ENCODE measurements at regions not wholly inside any gene's neighbourhood (a gene's known extent, or its start where the extent isn't known, plus 50 kb on each side); places are given as distances from the start of the nearest gene placed in this dataset.
"Not testable (repeated sequence)": the region's sequence is repeated elsewhere in the genome, so short reads cannot be mapped to it uniquely, and the experiment has no call there.

DNA sequence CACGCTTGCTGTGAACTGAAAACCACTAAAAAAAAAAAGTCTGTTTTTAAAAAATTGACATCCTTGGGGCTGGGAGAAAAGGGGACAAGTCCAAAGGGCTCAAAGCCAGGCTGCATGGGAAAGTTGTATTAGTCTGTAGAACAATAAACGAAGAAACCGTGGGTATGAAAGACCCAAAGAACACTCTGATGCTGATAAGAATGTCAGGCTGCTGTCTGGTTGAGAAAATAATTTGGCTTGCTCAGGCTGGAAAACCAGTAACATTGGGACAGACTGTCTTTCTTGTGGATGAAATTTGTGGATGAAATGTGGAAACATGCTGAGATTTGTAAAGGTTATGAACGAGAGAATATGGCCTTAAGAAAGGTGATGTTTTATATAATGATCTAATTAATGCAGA is 68.5 kb upstream of the HSPB3 start:
- intact Hi-C loops (cut with micrococcal nuclease), result no loop called here
- ChIA-PET POLR2A (no interaction called here), CTCF (no interaction called here)
- no peak for DNase-seq
- Mint-ChIP-seq H3K9me3 (no peaks in the 10 kb centered on the region), H3K4me1 (ENCODE audit: low read depth) (no peaks in the 10 kb centered on the region), H3K27ac (no peak overlapping the region), H3K36me3 (no peaks in the 10 kb centered on the region), H3K27me3 (peaks cover 4% of the 10 kb centered on the region), H3K4me3 (no peak overlapping the region)

DNA sequence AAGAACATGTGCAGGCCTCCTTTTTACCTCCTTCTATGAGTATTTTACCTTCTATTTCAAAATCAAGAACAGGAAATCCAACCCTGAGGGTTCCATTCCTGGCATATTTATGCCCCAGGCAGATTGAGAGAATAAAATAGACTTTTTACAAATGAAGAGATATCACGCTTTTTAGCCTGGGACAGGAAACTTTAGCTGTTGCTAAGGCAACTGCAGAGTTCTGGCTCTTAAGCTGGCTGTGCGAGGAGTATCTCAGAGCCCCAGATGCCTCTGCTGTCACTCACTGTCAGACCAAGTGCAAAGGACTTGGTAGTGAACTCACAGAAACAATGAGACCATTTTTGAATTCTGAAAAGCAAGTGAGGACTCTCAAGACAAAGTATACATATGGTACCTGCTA is 69.5 kb upstream of the HSPB3 start:
- Mint-ChIP-seq H3K27me3 (peaks cover 4% of the 10 kb centered on the region), H3K4me1 (ENCODE audit: low read depth) (no peaks in the 10 kb centered on the region), H3K9me3 (no peaks in the 10 kb centered on the region), H3K36me3 (no peaks in the 10 kb centered on the region), H3K4me3 (no peak overlapping the region), H3K27ac (no peak overlapping the region)
- CTCF ChIA-PET, result no interaction called here
- intact Hi-C loops (cut with micrococcal nuclease), result no loop called here
- no peak for DNase-seq
- POLR2A ChIA-PET, result no interaction called here

DNA sequence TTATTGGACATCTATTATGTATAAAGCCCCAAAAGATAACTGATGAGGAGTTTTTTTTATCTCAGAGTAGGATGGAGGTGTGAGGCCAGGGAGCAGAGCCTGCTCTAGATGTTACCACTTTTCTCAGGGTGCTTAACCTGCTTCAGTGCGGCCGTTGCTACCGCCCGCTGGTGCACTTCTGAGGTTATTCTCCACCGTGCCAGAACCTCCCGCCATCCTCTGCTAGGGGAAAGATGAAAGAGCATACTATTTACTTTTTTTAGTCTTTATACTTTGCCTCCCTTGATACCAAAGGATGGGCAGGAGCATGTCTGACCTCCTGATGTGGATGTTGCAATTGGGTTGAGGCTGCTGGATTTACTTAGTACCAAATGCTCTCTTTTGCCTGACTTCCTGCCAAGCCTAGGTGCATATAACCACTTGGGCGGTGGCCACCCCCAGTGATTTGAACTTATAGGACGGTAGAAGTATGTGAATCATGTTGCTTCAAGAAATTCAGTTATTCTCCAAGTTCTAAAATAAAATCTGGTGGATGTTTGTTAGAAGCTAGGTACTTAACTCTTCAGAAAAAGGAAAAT is 71.1 kb upstream of the HSPB3 start:
- no peak overlapping the region for H3K27ac Mint-ChIP-seq
- no peaks in the 10 kb centered on the region for H3K4me1 Mint-ChIP-seq (ENCODE audit: low read depth)
- H3K9me3 Mint-ChIP-seq, result no peaks in the 10 kb centered on the region
- ChIA-PET CTCF (no interaction called here), POLR2A (no interaction called here)
- peaks cover 4% of the 10 kb centered on the region for H3K27me3 Mint-ChIP-seq
- no peak overlapping the region for H3K4me3 Mint-ChIP-seq
- DNase-seq, result no peak
- no peaks in the 10 kb centered on the region for H3K36me3 Mint-ChIP-seq
- intact Hi-C loops (cut with micrococcal nuclease), result no loop called here

GRCh38 chr5:54383941-54384340 is 71.6 kb upstream of the HSPB3 start:
- Mint-ChIP-seq H3K27me3 (peaks cover 5% of the 10 kb centered on the region), H3K4me3 (no peak overlapping the region), H3K36me3 (no peaks in the 10 kb centered on the region), H3K4me1 (ENCODE audit: low read depth) (no peaks in the 10 kb centered on the region), H3K9me3 (no peaks in the 10 kb centered on the region), H3K27ac (no peak overlapping the region)
- POLR2A ChIA-PET, result no interaction called here
- DNase-seq, result no peak
- CTCF ChIA-PET, result no interaction called here
- intact Hi-C loops (cut with micrococcal nuclease), result no loop called here

- ChIA-PET POLR2A (no interaction called here), CTCF (no interaction called here)
- intact Hi-C loops (cut with micrococcal nuclease), result no loop called here
- Mint-ChIP-seq H3K36me3 (no peaks in the 10 kb centered on the region), H3K27ac (no peak overlapping the region), H3K4me1 (ENCODE audit: low read depth) (no peaks in the 10 kb centered on the region), H3K4me3 (no peak overlapping the region), H3K9me3 (no peaks in the 10 kb centered on the region), H3K27me3 (peaks cover 10% of the 10 kb centered on the region)
- DNase-seq, result no peak
Observed at GRCh38 chr5:54383225-54383901, 72.1 kb upstream of the HSPB3 start.

DNA sequence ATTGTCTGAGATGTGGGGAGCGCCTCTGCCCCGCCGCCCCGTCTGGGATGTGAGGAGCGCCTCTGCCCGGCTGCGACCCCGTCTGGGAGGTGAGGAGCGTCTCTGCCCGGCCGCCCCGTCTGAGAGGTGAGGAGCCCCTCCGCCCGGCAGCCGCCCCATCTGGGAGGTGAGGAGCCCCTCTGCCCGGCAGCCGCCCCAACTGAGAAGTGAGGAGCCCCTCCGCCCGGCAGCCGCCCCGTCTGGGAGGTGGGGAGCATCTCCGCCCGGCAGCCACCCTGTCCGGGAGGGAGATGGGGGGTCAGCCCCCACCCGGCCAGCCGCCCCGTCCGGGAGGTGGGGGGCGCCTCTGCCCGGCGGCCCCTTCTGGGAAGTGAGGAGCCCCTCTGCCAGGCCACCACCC is 70.9 kb upstream of the ARL15 start:
- not testable (repeated sequence) for H3K36me3 Mint-ChIP-seq

GRCh38 chr5:54379590-54379989 is 69.2 kb upstream of the ARL15 start:
- Mint-ChIP-seq H3K36me3 (no peaks in the 10 kb centered on the region), H3K4me3 (no peak overlapping the region), H3K27ac (no peak overlapping the region), H3K4me1 (ENCODE audit: low read depth) (no peaks in the 10 kb centered on the region), H3K27me3 (peaks cover 28% of the 10 kb centered on the region), H3K9me3 (no peaks in the 10 kb centered on the region)
- no peak for DNase-seq
- ChIA-PET POLR2A (no interaction called here), CTCF (no interaction called here)
- intact Hi-C loops (cut with micrococcal nuclease), result no loop called here

More for the DNA sequence above, 70.9 kb upstream of the ARL15 start:
- DNase-seq; H3K27ac Mint-ChIP-seq; CTCF ChIA-PET; H3K4me3 Mint-ChIP-seq; H3K4me1 Mint-ChIP-seq (ENCODE audit: low read depth); H3K9me3 Mint-ChIP-seq; POLR2A ChIA-PET; intact Hi-C loops (cut with micrococcal nuclease): not testable (repeated sequence)
- peaks cover 19% of the 10 kb centered on the region for H3K27me3 Mint-ChIP-seq

DNA sequence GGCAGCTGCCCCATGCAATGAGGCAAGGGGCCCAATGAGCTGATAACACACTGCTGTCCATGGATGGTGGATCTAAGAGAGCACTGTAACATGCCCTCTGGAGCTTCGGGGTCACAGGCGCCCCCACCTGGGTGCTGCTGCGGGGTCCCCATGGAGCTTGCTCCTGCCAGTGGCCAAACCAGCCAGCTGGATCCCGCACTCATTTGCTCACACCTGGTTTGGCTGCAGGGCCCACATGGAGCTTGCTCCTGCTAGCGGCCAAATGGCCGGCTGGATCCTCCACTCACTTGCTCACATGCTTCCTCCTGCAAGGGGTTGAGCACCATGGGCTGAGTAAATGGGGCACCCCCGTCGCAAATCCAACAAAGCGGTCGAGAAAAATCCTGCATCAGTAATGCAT is 68.3 kb upstream of the ARL15 start:
- no peaks in the 10 kb centered on the region for H3K36me3 Mint-ChIP-seq
- no peak for DNase-seq
- H3K27me3 Mint-ChIP-seq, result peaks cover 28% of the 10 kb centered on the region
- no peaks in the 10 kb centered on the region for H3K9me3 Mint-ChIP-seq
- CTCF ChIA-PET, result no interaction called here
- POLR2A ChIA-PET, result no interaction called here
- no peak overlapping the region for H3K27ac Mint-ChIP-seq
- no peak overlapping the region for H3K4me3 Mint-ChIP-seq
- intact Hi-C loops (cut with micrococcal nuclease), result no loop called here
- H3K4me1 Mint-ChIP-seq (ENCODE audit: low read depth), result no peaks in the 10 kb centered on the region

DNA sequence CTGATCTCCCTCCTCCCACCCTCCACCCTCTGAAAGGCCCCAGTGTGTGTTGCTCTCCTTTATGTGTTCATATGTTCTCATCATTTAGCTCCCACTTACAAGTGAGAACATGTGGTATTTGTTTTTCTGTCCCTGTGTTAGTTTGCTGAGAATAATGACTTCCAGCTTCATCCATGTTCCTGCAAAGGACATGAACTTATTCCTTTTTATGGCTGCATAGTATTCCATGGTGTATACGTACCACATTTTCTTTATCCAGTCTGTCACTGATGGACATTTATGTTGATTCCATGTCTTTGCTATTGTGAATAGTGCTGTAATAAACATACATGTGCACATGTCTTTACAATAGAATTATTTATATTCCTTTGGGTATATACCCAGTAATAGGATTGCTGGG is 67.0 kb upstream of the ARL15 start:
- H3K27ac Mint-ChIP-seq; H3K36me3 Mint-ChIP-seq; DNase-seq; H3K4me1 Mint-ChIP-seq (ENCODE audit: low read depth); H3K9me3 Mint-ChIP-seq; intact Hi-C loops (cut with micrococcal nuclease); H3K4me3 Mint-ChIP-seq; POLR2A ChIA-PET; CTCF ChIA-PET: not testable (repeated sequence)
- H3K27me3 Mint-ChIP-seq, result peaks cover 28% of the 10 kb centered on the region

- ChIA-PET CTCF (no interaction called here), POLR2A (no interaction called here)
- Mint-ChIP-seq H3K4me1 (ENCODE audit: low read depth) (no peaks in the 10 kb centered on the region), H3K27ac (no peak overlapping the region), H3K9me3 (no peaks in the 10 kb centered on the region), H3K36me3 (no peaks in the 10 kb centered on the region), H3K27me3 (peaks cover 18% of the 10 kb centered on the region), H3K4me3 (no peak overlapping the region)
- intact Hi-C loops (cut with micrococcal nuclease), result no loop called here
- no peak for DNase-seq
Observed at GRCh38 chr5:54370982-54371381, 60.6 kb upstream of the ARL15 start.

DNA sequence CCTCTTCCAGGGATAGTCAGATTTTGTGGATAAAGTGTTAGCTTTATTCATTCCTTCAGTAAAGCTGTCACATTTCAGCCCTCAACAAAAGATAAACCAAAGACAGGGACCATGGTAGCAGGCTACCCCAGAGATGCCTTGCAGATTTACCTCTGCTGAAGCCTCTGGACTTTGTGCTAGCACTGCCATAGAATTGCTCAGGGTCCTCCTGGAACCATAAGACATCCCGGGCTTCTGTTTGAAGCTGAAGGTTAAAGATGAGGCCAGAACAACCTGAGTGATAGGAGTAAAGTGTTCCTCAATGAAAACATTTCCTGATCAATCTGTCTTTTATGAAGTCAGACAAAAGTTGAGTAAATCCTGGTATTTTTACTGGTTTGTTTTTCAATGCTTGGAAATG is 57.5 kb upstream of the ARL15 start:
- intact Hi-C loops (cut with micrococcal nuclease), result no loop called here
- Mint-ChIP-seq H3K36me3 (no peaks in the 10 kb centered on the region), H3K27me3 (peaks cover 5% of the 10 kb centered on the region), H3K4me3 (no peak overlapping the region), H3K27ac (no peak overlapping the region), H3K4me1 (ENCODE audit: low read depth) (no peaks in the 10 kb centered on the region), H3K9me3 (no peaks in the 10 kb centered on the region)
- ChIA-PET CTCF (interaction anchor here (1.3 kb wide), 1 partner anchor 56 kb away, joined by 4 read pairs; no protein-coding TSS in a partner anchor), POLR2A (interaction anchor here (0.6 kb wide), 1 partner anchor 50 kb away, joined by 3 read pairs; no protein-coding TSS in a partner anchor)
- no peak for DNase-seq

DNA sequence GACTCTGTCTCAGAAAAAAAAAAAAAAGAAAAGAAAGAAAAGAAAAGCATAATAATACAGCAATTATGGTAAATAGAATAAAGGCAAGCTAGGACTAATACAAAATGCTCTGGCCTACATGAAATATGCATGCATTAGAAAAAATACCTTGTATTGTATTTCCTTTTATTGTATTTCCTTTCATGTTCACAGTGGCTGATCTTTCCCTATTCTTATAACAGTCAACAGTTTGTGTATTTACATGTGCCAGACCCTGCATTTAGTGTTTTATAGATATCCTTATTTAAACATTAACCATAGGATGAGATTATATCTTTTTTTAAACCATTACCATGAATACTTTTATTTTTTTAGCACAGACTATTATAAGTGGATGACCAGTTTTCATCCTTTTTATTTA is 56.3 kb upstream of the ARL15 start:
- ChIA-PET CTCF (interaction anchor here (1.3 kb wide), 1 partner anchor 55 kb away, joined by 4 read pairs; no protein-coding TSS in a partner anchor), POLR2A (no interaction called here)
- Mint-ChIP-seq H3K36me3 (no peaks in the 10 kb centered on the region), H3K4me1 (ENCODE audit: low read depth) (no peaks in the 10 kb centered on the region), H3K4me3 (no peak overlapping the region), H3K27ac (no peak overlapping the region), H3K9me3 (no peaks in the 10 kb centered on the region), H3K27me3 (peaks cover 4% of the 10 kb centered on the region)
- intact Hi-C loops (cut with micrococcal nuclease), result no loop called here
- DNase-seq, result no peak

- Mint-ChIP-seq H3K36me3 (no peaks in the 10 kb centered on the region), H3K27ac (no peak overlapping the region), H3K4me1 (ENCODE audit: low read depth) (no peaks in the 10 kb centered on the region), H3K9me3 (no peaks in the 10 kb centered on the region), H3K4me3 (no peak overlapping the region), H3K27me3 (peaks cover 14% of the 10 kb centered on the region)
- intact Hi-C loops (cut with micrococcal nuclease), result no loop called here
- DNase-seq, result no peak
- ChIA-PET CTCF (no interaction called here), POLR2A (no interaction called here)
Observed at GRCh38 chr5:54363669-54364068, 53.3 kb upstream of the ARL15 start.

Measured in activated CD4-positive, alpha-beta memory T cell treated with anti-CD3 and anti-CD28 coated beads for 36 hours (primary cell).